22Rv1 (cell line): ENCODE measurements at regions not wholly inside any gene's neighbourhood (a gene's known extent, or its start where the extent isn't known, plus 50 kb on each side); places are given as distances from the start of the nearest gene placed in this dataset.

Source experiments
- H3K27ac ChIP-seq: fragments of 450-650 bp; 2 replicates; pipeline ENCODE4 v1.5.1; 2017
- ZFX ChIP-seq: fragments of 450-650 bp; IDR thresholded peaks from 2 replicates; pipeline ENCODE4 v1.6.1; 2017; ENCODE audit warnings: antibody characterized with exemption, borderline replicate concordance
- TF ChIP-seq, protein P1 (sequence below): fragments of 450-650 bp; IDR thresholded peaks from 2 replicates; pipeline ENCODE4 v1.5.1; 2017; ENCODE audit warnings: mild to moderate bottlenecking

DNA sequence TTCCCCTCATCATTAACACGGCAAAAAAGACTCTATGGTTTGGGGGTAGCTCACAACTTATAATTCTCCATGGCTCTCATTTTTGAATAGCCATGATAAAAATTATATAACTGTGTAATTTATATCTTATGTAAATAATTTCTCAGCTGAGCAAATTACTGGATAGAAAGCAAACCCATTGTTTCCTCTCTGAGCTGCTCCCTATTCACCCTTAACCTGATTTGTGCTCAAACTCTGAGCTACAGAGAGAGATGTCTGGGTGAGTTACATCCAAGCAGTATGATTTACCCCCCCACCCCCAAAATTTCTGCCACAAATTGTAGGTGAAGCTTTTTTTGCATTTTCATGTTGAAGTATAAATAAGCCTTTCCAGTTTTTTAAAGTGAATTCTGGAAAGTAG lies 123.7 kb downstream of the TFCP2L1 start:
- no peak overlapping the region for H3K27ac ChIP-seq
- no peak for TF ChIP-seq ZFX
- TF ChIP-seq, protein P1, sequence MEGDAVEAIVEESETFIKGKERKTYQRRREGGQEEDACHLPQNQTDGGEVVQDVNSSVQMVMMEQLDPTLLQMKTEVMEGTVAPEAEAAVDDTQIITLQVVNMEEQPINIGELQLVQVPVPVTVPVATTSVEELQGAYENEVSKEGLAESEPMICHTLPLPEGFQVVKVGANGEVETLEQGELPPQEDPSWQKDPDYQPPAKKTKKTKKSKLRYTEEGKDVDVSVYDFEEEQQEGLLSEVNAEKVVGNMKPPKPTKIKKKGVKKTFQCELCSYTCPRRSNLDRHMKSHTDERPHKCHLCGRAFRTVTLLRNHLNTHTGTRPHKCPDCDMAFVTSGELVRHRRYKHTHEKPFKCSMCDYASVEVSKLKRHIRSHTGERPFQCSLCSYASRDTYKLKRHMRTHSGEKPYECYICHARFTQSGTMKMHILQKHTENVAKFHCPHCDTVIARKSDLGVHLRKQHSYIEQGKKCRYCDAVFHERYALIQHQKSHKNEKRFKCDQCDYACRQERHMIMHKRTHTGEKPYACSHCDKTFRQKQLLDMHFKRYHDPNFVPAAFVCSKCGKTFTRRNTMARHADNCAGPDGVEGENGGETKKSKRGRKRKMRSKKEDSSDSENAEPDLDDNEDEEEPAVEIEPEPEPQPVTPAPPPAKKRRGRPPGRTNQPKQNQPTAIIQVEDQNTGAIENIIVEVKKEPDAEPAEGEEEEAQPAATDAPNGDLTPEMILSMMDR, result no peak

DNA sequence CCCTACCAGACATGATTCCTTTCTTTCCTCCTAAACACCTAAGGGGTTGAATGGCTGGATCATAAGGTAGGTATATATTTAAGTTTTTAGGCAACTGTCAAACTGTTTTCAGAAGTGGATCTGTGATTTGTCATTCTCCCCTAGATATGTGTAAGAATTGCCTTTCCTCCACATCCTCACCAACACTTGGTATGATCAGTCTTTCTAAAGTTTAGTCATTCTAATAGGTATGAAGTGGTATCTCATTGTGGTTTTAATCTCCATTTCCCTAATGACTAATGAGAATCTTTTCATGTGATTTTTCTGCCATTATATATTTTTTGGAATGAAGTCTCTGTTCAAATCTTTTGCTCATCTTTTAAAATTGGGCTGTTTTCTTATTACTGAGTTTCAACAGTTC lies 122.1 kb downstream of the TFCP2L1 start:
- no peak overlapping the region for H3K27ac ChIP-seq
- TF ChIP-seq, protein P1, result no peak
- no peak for TF ChIP-seq ZFX

DNA sequence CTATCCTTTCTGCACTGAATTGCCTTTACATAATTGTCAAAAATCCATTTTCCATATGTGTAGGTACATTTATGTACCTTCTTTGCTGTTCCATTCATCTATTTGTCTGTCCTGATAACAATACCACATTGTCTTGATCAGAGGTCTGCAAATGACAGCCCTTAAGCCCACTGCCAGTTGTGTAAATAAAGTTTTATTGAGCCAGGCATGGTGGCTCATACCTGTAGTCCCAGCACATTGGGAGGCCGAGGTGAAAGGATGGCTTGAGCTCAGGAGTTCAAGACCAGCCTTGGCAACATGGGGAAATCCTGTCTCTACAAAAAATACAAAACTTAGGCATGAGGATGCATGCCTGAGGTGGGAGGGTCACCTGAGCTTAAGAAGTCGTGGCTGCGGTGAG lies 121.0 kb downstream of the TFCP2L1 start:
- H3K27ac ChIP-seq, result no peak overlapping the region
- TF ChIP-seq, protein P1, result no peak
- TF ChIP-seq ZFX, result no peak

DNA sequence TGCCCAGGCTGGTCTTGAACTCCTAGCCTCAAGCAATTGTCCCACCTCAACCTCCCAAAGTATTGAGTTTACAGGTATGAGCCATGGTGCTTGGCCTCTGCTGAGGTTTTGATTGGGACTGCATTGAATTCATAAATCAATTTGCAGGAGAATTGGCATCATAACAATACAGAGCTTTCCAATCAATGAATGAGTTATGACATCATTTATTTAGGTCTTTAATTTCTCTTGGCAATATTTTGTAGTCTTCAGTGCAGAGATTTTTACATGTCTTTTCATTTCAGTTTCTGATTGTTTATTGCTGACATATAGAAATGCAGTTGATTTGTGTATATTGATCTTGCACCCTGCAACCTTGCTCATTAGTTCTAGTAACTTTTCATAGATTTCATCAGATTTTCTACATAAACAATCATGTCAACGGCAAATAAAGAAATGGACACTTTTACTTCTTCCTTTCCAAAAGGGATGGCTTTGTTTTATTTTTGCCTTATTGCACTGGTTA lies 119.9 kb downstream of the TFCP2L1 start:
- TF ChIP-seq, protein P1, result no peak
- TF ChIP-seq ZFX, result no peak
- no peak overlapping the region for H3K27ac ChIP-seq
